Vagina (tissue), 2 donors: ENCODE measurements at regions not wholly inside any gene's neighbourhood (a gene's known extent, or its start where the extent isn't known, plus 50 kb on each side); places are given as distances from the start of the nearest gene placed in this dataset.

Experiments
- POLR2A ChIP-seq, 2 donors: fragments of 450-650 bp; IDR thresholded peaks; one replicate each; pipeline ENCODE4 v1.6.1; 2017; ENCODE audit warnings: antibody characterized with exemption in 2 of 2, mild to moderate bottlenecking in 2 of 2, moderate library complexity in 2 of 2
- POLR2AphosphoS5 ChIP-seq, 2 donors: sonication (generic); formaldehyde crosslinking; IDR thresholded peaks; one replicate each; pipeline ENCODE4 v1.9.0; 2017; ENCODE audit warnings: antibody characterized with exemption in 2 of 2, mild to moderate bottlenecking in 2 of 2, low read depth in 1 of 2; ENCODE audit not compliant: insufficient read depth in 1 of 2
- TF ChIP-seq, protein P1 (sequence below), 3 experiments: fragments of 450-650 bp in 2 of 3; fragments of 200-600 bp in 1 of 3; sonication (generic) in 1 of 3; IDR thresholded peaks; one replicate each; pipeline ENCODE4 v1.5.1; 2017 to 2019; ENCODE audit warnings: antibody characterized with exemption in 3 of 3, mild to moderate bottlenecking in 2 of 3, moderate library complexity in 2 of 3

DNA sequence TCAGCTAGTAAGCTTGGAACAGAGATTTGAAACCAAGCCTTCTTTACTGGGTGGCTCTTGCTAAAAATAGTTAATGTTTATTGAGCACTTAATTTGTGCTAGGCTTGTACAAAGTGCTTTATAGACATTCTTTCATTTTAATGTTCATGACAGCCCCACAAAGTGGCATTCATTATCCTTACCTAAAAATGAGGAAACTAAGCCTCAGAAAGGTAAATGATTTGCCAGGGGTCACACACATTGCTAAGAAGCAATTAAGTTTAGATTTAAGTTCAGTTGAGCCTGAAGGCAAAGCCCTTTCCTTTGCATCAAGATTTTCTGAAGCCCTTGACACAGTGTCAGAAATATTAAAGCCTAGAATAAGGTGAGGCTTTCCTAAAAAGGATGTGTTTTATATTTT is 327.5 kb upstream of the FGF13 start:
- TF ChIP-seq, protein P1, sequence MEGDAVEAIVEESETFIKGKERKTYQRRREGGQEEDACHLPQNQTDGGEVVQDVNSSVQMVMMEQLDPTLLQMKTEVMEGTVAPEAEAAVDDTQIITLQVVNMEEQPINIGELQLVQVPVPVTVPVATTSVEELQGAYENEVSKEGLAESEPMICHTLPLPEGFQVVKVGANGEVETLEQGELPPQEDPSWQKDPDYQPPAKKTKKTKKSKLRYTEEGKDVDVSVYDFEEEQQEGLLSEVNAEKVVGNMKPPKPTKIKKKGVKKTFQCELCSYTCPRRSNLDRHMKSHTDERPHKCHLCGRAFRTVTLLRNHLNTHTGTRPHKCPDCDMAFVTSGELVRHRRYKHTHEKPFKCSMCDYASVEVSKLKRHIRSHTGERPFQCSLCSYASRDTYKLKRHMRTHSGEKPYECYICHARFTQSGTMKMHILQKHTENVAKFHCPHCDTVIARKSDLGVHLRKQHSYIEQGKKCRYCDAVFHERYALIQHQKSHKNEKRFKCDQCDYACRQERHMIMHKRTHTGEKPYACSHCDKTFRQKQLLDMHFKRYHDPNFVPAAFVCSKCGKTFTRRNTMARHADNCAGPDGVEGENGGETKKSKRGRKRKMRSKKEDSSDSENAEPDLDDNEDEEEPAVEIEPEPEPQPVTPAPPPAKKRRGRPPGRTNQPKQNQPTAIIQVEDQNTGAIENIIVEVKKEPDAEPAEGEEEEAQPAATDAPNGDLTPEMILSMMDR (IDR thresholded peaks at IDR 0.05), result no peak
- TF ChIP-seq POLR2AphosphoS5 (IDR thresholded peaks at IDR 0.05; ENCODE audit: insufficient read depth in 1 of 2, low read depth in 1 of 2), result no peak
- no peak for TF ChIP-seq POLR2A (IDR thresholded peaks at IDR 0.05)
